ENCODE measurements at regions not wholly inside any gene's neighbourhood (a gene's known extent, or its start where the extent isn't known, plus 50 kb on each side); places are given as distances from the start of the nearest gene placed in this dataset.

GRCh38 chr14:85052646-85053045, 477.3 kb upstream of the FLRT2 start:
- TF ChIP-seq, protein P1, sequence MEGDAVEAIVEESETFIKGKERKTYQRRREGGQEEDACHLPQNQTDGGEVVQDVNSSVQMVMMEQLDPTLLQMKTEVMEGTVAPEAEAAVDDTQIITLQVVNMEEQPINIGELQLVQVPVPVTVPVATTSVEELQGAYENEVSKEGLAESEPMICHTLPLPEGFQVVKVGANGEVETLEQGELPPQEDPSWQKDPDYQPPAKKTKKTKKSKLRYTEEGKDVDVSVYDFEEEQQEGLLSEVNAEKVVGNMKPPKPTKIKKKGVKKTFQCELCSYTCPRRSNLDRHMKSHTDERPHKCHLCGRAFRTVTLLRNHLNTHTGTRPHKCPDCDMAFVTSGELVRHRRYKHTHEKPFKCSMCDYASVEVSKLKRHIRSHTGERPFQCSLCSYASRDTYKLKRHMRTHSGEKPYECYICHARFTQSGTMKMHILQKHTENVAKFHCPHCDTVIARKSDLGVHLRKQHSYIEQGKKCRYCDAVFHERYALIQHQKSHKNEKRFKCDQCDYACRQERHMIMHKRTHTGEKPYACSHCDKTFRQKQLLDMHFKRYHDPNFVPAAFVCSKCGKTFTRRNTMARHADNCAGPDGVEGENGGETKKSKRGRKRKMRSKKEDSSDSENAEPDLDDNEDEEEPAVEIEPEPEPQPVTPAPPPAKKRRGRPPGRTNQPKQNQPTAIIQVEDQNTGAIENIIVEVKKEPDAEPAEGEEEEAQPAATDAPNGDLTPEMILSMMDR (IDR thresholded peaks at IDR 0.05; ENCODE audit: borderline replicate concordance, control extremely low read depth, extremely low read depth, insufficient read depth, missing control alignments), result no peak
- in situ Hi-C loops (cut with MboI; ENCODE audit: low sequenced_read_pairs, unreplicated experiment), result no loop called here

GRCh38 chr14:85054178-85054577, 475.8 kb upstream of the FLRT2 start:
- in situ Hi-C loops (cut with MboI; ENCODE audit: low sequenced_read_pairs, unreplicated experiment), result no loop called here
- TF ChIP-seq, protein P1 (IDR thresholded peaks at IDR 0.05; ENCODE audit: borderline replicate concordance, control extremely low read depth, extremely low read depth, insufficient read depth, missing control alignments), result no peak
- no peak for DNase-seq (ENCODE audit: low spot score)

More at GRCh38 chr14:85052646-85053045, 477.3 kb upstream of the FLRT2 start:
- no peak for DNase-seq (ENCODE audit: low spot score)

GRCh38 chr14:85056267-85056666, 473.7 kb upstream of the FLRT2 start:
- TF ChIP-seq, protein P1 (IDR thresholded peaks at IDR 0.05; ENCODE audit: borderline replicate concordance, control extremely low read depth, extremely low read depth, insufficient read depth, missing control alignments), result no peak
- DNase-seq (ENCODE audit: low spot score), result no peak
- in situ Hi-C loops (cut with MboI; ENCODE audit: low sequenced_read_pairs, unreplicated experiment), result no loop called here

DNA sequence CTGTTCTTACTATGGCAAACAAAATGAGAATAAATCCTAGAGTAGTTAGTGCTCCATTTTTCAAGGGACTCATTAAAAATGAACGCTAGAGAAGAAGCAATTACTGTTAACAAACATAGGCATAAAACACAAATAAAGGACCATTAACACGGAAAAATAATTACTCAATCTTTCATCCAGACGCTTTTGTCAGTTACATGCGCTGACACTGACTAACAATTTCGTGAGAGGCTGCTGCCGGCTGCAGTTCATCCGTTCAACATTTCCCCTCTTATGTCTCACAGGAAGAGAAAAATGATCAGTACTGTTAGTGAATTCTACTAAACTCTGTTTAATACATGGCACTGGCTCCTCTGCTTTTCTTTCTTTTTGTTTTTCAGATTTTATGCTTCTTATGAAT, 472.7 kb upstream of the FLRT2 start:
- DNase-seq (ENCODE audit: low spot score), result no peak
- TF ChIP-seq, protein P1 (IDR thresholded peaks at IDR 0.05; ENCODE audit: borderline replicate concordance, control extremely low read depth, extremely low read depth, insufficient read depth, missing control alignments), result no peak
- in situ Hi-C loops (cut with MboI; ENCODE audit: low sequenced_read_pairs, unreplicated experiment), result no loop called here

DNA sequence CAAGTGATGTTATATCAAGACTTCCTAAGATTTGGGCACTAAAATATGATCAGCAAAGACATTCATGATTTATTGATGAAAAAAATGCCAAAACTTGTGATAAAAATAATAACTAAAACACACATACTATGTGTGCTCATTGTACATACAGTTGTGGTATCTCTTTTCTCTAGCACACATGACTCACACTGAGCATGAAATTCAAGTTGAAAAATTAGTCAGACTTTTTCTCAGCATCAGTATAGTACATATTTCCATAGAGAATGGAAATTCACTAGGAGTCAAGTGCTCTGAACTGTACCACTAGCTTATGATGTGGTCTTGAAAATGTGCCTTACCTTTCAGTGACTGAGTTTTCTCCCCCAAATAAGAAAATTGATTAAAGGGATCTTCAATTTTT, 471.8 kb upstream of the FLRT2 start:
- DNase-seq (ENCODE audit: low spot score), result no peak
- TF ChIP-seq, protein P1 (IDR thresholded peaks at IDR 0.05; ENCODE audit: borderline replicate concordance, control extremely low read depth, extremely low read depth, insufficient read depth, missing control alignments), result no peak

DNA sequence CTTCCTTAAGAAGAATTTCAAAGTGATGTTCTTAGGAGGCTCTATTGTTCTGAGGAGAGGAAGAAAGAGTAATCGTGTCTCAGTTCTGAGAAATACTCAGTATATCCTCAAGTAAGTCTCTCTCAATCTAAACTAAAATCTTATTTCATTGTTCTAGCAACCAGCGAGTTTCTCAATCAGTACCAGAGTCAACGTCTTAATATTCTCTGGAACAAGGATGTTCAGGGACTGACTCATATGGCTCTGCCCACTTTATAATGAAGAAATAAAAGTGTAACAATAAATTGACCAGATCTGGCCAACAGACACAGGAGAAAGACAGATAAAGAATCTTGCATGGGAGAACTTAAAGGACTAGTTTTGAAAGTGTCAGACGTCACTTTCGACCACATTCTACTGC, 469.8 kb upstream of the FLRT2 start:
- in situ Hi-C loops (cut with MboI; ENCODE audit: low sequenced_read_pairs, unreplicated experiment), result no loop called here
- DNase-seq (ENCODE audit: low spot score), result no peak
- TF ChIP-seq, protein P1 (IDR thresholded peaks at IDR 0.05; ENCODE audit: borderline replicate concordance, control extremely low read depth, extremely low read depth, insufficient read depth, missing control alignments), result no peak

More for the DNA sequence above, 471.8 kb upstream of the FLRT2 start:
- in situ Hi-C loops (cut with MboI; ENCODE audit: low sequenced_read_pairs, unreplicated experiment), result no loop called here

- TF ChIP-seq, protein P1 (IDR thresholded peaks at IDR 0.05; ENCODE audit: borderline replicate concordance, control extremely low read depth, extremely low read depth, insufficient read depth, missing control alignments), result no peak
- in situ Hi-C loops (cut with MboI; ENCODE audit: low sequenced_read_pairs, unreplicated experiment), result no loop called here
Observed at GRCh38 chr14:85061256-85061655, 468.7 kb upstream of the FLRT2 start.

More at GRCh38 chr14:85061256-85061655, 468.7 kb upstream of the FLRT2 start:
- DNase-seq (ENCODE audit: low spot score), result no peak

Measured in GM13976 (cell line).